GM19395 (cell line): ENCODE measurements at regions not wholly inside any gene's neighbourhood (a gene's known extent, or its start where the extent isn't known, plus 50 kb on each side); places are given as distances from the start of the nearest gene placed in this dataset.

Experiments used
- ATAC-seq: cut with Tn5 transposase; IDR thresholded peaks from one replicate; pipeline ENCODE4 v1.9.1; 2021; ENCODE audit warnings: mild to moderate bottlenecking, moderate library complexity; ENCODE audit not compliant: unreplicated experiment

DNA sequence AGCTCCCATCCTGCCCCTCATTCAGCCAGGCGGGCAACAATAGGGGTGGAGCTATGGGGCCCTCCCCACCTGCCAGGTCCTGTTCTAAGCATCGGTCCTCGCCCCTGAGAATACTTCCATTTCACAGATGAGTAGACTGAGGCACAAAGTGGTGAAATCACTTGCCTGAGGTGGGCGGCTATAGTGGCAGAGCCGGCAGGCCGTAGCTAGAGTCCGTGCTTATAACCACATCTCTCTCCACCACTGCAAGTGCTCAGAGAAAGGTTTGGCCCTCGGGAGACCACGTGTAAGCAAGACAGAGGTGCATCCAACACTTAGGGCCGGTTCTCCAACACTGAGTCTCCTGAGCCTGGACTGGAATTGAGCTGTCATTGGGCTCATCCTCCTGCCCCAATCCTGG is 145.8 kb upstream of the UNC5B start:
- no peak for ATAC-seq

DNA sequence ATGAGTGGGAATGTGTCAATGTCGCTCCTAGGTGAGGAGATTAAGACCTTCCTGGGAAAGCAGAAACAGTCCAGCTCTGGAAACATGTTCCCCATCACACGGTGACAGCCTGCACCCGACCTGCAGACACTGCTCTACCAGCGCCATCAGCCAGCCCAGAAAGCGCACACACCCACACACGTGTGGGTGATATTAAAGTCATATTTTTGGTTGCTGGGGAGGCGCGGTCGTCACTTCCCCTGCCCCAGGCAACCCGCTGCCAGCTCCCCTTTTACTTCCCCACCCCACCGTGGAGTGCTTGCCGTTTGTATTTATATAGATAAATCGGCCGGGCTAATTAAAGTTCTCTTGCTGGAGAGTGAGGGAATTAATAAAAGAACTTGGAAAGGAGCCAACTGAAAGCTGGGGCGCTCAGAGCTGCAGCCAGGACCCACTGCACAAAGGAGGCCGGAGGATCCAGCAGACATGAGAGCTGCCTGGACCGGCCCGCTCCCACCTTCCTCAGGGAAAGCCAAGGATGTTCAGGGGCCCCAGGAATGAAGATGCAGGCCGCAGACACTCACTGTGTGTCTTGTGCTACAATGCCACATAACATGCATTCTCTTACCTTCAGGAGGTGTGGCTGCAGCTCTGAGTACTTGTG is 145.2 kb upstream of the UNC5B start:
- no peak for ATAC-seq

DNA sequence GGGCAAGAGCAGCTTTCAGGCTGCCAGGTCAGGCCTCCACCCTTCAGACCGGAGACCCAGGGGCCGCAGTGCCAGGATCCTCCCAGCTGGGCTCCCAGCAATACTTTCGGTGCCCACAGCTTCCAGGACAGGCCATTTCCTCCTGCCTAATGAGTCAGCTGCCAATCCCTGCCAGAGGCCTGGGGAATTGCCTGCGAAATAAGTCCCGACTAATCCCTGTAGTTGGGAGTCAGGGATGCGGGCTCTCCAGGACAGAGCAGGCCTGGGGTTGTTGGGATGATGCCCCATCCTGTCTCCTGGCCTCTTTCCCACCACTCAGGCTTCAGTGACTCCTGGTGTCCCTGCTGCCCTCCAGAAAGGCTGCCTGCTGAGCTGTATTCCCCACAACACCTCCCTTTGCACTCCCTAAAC is 143.5 kb upstream of the UNC5B start:
- ATAC-seq: no peak

DNA sequence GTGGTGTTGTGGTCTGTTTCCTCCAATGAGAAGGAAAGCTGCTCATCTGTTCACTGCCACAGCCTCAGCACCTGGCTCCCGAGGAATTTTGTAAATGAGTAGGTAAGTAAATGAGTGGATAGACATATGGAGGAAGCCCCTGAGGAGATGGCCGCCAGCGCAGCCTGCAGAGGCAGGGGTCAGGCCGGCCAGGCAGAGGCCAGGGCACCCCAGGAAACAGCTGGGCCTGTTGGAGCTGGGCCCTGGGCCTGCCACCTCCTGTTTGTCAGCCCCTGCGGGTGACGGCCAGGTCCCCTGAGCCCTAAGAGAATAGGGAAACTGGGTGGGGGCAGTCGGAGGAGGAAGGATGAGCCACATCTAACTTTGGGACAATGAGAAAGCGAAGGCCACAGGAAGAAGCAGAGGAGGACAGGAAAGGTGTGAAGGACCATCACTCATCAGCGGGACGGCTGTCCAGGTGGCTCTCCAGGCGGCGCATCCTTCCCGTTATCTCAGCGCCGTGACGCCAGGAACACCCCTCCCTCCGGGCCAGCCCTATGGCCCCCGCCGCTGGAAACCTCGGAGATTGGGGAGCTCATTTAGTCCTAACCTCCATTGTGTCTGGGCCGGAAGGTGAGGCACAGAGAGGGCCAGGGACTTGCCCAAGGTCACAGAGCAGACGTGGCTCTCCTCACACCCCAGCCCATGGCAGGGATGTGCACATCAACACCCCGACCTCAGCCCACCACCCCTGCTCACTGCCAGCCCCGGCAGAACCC is 142.3 kb upstream of the UNC5B start:
- ATAC-seq: no peak

DNA sequence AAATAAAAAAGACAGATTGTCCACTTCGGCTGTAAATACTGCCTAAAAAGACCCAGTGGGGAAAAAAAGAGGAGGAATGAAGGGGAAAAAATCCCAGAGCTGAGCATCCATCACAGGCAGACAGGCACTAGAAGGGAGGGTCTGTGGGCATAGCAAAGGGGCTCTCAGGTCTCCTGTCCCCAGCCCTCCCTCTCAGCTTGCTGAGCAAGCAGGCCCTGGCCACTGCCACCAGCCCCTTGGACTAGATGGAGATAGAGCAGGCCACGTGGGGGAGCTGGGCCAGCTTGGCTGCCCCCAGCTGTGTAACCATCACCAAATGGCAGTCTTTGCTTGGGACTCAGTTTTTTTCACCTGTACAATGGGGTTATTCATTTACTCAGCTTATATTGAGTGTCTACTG is 141.6 kb upstream of the UNC5B start:
- ATAC-seq: no peak

DNA sequence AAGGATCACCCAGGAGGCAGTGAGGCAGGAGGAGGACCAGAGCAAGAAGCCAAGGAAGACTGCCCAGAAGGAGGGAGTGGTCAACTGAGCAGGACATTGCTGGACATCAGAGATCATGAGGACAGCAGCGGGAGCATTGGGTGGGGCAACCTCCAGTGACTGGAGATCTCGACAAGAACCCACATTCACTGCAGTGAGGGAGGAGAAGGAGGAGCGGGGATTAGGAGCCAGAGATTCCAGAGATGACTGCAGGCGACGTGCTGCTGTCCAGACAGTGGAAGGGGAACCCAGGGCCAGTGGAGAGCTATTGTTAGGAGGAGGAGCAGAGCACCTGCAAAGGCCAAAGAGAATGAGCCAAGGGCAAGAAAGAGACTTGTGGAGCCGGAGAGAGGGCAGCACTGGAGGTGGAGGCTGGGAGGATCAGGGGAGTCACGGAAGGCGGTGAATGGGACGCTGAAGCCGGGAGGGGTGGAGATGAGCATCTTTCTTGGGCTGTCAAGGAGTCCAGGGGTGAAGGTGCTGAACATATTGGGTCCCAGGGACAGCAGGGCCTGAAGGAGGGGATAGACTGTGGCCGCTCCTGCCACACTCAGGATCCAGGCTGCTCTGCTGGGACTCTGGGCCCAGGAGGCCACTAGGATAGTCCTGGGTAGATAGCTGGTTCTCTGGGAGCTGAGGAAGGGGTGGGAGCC is 140.1 kb upstream of the UNC5B start:
- ATAC-seq: no peak

DNA sequence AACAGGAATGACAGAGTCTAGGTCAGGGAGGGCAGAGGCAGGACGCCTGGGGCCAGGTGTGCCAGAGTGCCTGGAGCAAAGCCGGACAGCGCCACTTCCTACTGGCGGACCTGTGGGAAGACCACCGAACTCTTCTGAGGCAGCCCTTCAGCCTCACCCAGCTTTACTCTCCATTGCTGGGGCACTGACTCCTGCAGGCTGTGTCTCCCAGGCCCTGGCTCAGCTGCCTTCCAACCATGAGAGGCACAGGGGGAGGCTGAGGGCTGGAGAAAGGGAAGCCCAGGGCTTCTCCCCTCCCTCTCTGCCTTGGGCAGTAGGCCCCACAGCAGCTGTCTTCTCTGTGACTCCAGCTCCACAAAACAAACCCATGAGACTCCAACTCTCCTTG is 139.6 kb upstream of the UNC5B start:
- no peak for ATAC-seq

DNA sequence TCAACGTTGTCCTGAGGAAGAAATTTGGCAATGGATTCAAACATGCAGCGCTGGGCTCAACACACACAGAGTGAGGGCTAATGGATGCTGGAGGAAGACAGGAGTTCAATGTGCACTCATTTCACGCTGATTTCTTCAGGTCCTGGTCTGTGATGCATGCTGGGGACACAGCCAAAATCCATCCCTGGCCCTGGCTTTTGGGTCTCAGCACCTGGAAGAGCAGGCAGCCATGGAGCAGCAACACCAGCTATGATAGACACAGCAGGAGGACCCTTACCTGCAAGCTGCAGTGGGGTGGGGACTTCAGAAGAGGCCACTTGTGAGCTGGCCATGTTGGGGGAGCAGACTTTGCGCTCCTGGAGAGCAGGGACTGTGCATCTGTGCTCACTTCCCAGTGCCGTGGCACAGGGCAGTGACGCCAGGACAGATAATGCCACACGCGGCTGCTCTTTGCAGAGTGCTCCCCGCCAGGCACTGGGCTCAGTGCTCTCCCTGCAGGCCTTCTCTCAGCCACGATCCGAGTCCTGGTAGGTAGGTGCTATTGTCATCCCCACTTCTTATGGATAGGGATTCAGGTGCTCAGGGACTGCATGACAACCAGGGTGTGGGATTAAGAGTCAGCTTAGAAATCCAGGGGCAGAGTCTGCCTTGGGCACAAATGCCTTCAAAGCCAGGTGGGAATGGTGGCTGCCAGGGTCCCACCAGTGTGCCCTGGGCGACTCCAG is 138.8 kb upstream of the UNC5B start:
- no peak for ATAC-seq

DNA sequence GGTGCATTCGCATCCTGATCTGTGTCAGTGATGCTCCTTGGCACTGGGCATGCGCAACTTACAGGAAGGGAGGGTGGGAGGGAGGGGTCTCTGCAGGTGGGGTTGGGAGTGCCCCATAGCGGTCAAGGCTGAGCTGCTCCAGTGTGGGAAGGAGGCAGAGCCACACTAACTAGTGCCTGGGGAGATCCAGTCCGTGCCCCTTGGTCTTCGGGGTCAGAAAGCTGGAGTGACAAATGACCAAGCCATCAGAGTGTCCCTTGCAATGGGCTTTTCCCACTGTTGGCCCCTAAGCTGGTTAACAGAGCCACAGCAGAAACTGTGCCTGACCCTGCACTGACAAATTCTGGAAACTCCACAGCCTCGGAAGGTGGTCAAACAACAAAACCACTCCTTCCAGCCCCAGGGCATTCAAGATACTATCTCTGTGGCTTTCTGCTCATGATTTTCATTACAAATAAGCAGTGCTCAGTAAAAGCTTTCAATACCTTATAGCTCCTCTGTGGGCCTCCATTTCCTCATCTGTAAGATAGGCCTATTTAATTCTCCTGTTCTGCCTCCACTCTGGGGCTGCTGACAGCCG is 138.1 kb upstream of the UNC5B start:
- no peak for ATAC-seq

DNA sequence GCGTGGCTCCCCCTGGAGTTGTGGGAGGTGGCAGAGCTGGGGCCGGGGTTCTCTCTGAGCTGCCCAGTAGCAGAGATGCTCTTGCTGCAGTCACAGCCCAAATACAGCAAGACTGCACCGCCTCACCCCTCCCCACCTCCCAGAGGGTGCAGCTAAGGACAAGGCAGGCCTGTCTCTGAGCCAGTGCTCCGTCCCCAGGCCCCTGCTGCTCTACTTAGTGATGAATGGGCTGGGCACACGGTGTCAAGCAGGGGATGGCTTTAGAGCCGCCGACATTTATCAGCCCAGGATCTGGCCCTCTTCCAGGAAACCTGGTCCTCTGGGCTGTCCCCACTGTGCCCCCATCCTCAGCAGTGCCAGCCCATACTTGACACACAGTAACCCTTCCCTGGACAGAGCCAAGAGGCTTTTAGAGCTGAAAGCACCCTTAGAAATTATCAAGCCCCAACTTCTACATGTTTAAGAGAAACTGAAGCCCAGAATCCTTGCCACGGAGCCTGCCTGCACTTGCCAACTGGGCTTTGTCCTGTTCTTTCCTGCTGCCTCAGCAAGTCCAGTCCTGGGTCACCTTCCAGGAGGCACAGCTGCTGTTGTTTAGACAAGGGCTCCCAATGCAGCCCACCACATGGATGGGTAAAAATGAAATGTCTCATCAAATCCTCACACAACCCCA is 137.1 kb upstream of the UNC5B start:
- no peak for ATAC-seq

DNA sequence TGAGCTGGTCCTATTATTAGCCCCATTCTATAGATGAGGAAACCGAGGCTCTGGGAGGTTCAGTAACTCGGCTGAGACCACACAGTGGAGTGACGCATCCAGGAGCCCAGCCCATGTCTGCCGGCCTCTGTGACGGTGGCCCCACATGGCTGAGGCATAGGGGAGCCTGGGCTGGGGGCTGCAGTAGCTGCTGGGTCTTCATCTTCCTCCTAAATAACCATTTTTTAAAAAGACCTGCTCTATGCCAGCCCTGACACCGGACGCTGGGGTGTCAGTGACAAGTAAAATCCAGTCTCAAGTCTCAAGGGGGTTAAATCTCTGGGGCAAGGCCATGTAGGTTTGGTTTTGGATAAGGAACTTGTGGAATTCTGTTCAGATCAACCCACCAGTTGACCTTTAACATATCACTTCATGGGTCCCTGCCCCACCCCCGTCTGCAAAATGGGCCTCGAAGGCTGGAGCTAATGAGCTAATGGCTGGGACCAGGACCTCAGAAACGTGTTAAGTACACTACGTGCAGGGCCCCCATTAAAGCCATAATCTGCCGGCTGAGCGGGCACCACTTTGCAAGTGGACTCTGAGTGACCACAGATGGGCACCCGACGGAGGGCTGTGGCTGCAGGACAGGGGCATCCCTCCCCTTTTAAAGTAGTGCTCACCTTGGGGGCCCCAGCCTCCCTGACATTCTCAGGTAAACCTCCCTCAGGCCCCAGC is 136.5 kb upstream of the UNC5B start:
- no peak for ATAC-seq

DNA sequence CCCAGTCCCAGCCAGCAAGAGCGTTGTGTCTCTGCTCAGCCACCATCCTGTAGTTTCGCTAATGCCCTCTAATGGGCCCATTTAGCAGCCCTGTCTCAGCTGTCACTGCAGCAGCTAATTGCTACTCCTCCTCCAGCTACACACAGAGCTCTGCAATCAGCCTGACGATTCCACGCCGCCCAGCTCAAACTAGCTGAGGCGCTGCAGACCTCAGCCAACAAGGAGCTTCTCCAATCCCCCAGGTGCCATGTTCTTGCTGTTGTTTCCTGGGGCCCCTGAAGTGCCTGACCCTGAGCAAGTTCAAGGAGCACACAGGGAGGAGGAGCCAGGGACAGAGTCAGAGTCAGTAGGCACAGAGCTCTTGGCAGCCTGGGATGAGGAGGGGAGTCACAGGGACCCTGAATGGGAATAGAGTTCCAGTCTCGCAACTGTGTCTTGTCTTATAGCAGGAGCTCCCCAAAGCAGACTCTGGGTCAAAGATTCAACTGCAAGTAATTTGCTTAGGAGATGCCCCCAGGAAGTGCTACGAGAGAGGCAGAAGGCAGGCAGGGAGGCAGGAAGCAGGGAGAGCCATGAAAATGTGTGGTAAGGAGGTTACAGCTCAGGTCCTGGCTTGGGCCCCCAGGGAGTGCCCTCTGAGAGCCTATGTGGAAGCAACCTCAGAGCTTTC is 135.8 kb upstream of the UNC5B start:
- ATAC-seq: no peak

DNA sequence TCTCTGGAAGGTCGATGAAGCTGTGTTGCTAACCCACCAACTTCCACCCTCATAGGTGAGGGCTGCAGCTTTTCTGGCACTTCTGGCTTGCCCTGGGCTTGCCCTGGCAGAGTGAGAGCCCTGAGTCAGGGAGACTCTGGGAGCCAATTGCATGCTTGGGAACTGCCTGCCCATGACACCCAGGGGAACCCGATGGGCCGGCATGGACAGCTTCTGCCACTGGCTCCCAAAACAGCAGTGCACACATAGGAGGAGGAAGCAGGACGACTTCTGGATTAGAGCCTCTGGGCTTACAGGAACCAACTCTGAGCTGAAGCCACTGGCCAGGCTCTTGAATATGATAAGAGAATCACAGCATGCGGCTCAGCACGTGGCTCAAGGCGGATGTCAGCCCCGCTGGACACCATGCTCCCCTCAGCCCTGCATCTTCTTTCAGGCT is 135.2 kb upstream of the UNC5B start:
- ATAC-seq: no peak

DNA sequence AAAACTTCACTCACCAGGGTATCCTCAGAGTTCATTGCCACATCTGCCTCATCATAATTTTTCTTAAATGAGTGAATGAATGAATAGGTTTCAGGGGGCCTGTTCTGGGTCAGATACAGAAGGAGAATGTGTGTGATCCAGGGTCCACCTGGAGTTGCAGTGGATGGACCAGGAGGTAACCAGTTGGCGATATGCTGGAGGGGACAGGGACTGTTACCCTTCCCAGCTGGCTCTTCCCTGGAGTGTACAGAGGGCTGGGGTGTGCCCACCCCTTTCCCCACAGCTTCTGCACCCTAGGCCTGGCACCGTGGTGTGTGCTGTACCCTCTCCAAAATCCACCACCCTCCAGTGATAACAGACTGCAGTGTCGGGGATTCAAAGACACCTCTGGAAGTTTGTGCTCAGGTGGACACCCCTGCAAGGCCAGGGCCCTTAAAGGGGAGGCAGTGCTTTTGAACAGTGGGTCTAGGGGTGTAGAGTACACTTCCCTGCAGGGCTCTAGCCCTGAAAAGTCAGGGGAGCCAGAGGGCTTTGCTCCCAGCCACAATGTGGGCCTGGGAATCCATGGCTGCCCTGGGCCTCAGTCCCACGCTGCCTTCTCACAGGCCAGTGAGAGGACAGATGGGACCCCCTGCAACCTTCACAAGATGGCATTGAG is 134.4 kb upstream of the UNC5B start:
- ATAC-seq: no peak

DNA sequence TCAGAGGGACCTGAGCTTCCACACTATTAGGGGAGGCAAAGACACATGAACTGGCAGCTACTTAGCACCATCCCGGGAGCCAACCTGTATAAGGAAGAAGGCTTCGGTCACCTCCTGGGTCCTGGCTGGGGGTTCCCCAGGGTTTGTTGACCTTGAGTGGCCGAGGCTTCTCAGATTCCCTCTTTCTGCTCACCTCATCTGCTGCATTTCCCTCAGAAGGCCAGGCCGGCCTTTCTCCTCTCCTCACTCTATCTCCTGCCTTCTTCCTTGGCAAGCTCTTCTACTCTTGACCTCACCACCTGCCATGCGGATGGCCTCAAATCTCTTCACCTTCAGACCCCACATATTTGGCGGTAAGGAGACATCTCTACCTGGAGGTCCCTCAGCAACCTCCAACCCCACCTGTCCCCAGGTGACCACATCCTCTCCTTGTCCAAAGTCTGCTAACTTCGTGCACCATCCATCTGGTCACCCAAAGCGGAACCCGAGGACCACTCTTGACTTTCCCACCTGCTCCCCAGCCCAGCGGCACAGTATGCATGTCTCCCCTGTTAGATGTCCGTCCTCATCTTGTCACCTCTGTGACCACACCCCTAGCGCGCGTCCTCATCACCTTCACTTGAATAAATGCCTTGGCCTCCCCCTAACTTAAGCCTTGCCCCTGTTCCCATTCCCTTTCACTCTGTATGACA is 133.8 kb upstream of the UNC5B start:
- no peak for ATAC-seq

DNA sequence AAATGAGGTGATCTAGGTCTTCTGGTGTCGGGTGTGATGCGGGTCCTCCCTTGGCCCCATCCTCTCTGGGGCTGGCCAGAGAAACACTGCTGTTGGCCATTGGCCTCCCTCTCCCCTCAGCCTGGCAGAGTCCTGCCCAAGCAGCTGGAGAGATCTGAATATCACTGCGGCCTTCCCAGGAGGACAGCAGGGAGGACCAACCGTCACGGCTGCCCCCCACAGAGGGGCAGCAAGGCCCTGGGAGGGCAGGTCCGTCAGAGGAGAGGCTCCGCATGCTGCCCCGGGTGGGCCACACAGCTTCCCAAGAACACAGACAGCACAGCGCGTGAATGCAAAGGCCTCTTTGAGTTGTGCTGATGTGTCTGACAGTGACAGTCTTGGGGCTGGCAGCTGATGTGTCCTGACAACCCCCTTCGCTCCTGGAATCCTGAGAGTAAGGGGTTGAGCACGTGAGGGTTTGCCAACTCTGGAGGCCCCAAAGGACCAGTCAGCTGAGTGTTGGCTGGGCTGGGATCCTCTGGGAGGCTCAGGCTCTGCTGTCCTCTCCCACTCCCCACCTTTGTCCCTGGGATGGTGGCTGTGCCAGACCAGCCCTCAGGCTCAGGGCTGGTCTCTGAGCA is 132.5 kb upstream of the UNC5B start:
- no peak for ATAC-seq

DNA sequence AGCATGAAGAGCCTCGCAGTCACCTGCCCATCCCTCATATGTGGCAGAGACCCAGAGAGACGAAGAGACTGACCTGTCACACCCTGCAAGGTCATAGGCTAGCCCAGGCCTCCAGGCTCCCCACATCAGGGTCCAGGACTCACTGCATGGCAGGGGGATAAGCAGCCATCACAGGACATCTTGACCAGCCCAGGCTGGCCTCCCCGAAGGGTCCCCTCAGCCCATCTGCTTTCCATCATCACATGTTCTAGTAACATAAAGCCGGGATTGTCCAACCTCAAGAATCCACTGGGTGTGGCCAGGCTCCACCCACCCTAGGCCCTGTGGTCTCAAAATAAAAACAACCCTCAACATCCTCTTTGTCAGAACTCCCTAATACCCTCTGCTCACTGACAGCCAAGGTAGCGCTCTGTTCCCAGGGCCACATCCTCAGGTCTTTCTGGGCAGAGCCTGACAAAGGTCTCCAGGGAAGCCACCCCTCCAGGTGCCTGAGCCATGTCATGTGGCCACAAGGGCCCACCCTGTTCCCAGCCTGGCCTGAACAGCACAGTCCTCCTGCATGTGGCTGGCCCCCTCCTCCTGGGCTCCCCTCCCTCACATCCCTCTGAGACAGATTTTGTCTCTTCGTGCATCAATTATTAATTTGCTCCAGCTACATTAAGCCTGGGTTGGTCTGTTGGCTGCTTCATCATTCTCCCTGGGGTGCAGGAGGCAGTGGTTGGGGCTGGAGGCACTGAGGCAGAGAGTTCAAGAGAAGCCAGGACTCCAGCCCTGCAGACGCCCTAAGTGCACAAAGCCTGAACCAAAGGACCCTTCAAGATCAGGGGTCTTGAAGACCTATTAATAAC is 131.8 kb upstream of the UNC5B start:
- ATAC-seq: no peak
